ENCODE measurements at regions not wholly inside any gene's neighbourhood (a gene's known extent, or its start where the extent isn't known, plus 50 kb on each side); places are given as distances from the start of the nearest gene placed in this dataset.

- no peak overlapping the region for H3K4me3 Mint-ChIP-seq
- DNase-seq (no peak), ATAC-seq (ENCODE audit: low read depth) (no peak)
- Histone ChIP-seq H3K9me3 (ENCODE audit: control extremely low read depth in 1 of 3, control insufficient read depth in 2 of 3, insufficient read depth in 1 of 3, low read length in 2 of 3) (no peaks in the 10 kb centered on the region), H3K36me3 (replicated peaks in 1 of 2; ENCODE audit: control extremely low read depth in 1 of 2, control insufficient read depth in 1 of 2, extremely low read depth in 1 of 2, insufficient read depth in 2 of 2, low read length in 1 of 2) (no peaks in the 10 kb centered on the region), H2AFZ (ENCODE audit: insufficient read depth, low read depth, low read length, poor library complexity, severe bottlenecking) (no peak overlapping the region), H4K20me1 (ENCODE audit: control insufficient read depth, insufficient read depth, low read length, poor library complexity, severe bottlenecking) (no peaks in the 10 kb centered on the region), H3K27ac (ENCODE audit: low read length in 2 of 2) (no peak overlapping the region), H3K4me3 (ENCODE audit: control extremely low read depth in 1 of 5, extremely low read depth in 1 of 5, insufficient read depth in 1 of 5, low read depth in 2 of 5, low read length in 4 of 5) (no peak overlapping the region), H3K79me2 (ENCODE audit: control insufficient read depth, insufficient read depth, low read length) (no peaks in the 10 kb centered on the region), H3K4me2 (replicated peaks; ENCODE audit: low read depth, low read length, poor library complexity, severe bottlenecking) (no peak overlapping the region), H3K4me1 (ENCODE audit: control insufficient read depth in 2 of 2, insufficient read depth in 2 of 2, low read length in 2 of 2) (peaks cover 3 to 10% of the 10 kb centered on the region in 2 donors), H3K9ac (ENCODE audit: low read length) (no peak overlapping the region), H3K27me3 (replicated peaks in 1 of 4; ENCODE audit: control extremely low read depth in 1 of 4, control insufficient read depth in 3 of 4, insufficient read depth in 4 of 4, low read length in 3 of 4) (no peaks in the 10 kb centered on the region)
- ChIA-PET CTCF (interaction anchor here (0.6 to 9.2 kb wide), 6 partner anchors 8 to 796 kb away, joined by 3 to 86 read pairs (median 4); no protein-coding TSS in a partner anchor), POLR2A (interaction anchor here (0.6 kb wide), 1 partner anchor 98 kb away, joined by 3 read pairs; no protein-coding TSS in a partner anchor)
- intact Hi-C loops (cut with micrococcal nuclease) = no loop called here
- no peaks in the 10 kb centered on the region for H3K27me3 Mint-ChIP-seq
- 81% methylated on average over 23 of the region's 26 CpGs for WGBS (ENCODE audit: insufficient coverage)
- no peak for TF ChIP-seq CTCF (IDR thresholded peaks at IDR 0.05)
- no peak for TF ChIP-seq EZH2 (IDR thresholded peaks at IDR 0.05; ENCODE audit: borderline replicate concordance, insufficient read depth, low read depth, low read length, poor library complexity, severe bottlenecking)
- no peaks in the 10 kb centered on the region for H3K9me3 Mint-ChIP-seq (ENCODE audit: insufficient read depth)
- H3K27ac Mint-ChIP-seq = no peak overlapping the region
- no peaks in the 10 kb centered on the region for H3K4me1 Mint-ChIP-seq
Measured at GRCh38 chr17:78291944-78292910, 60.8 kb downstream of the TMEM235 start.

GRCh38 chr17:78290721-78291120 lies 59.3 kb downstream of the TMEM235 start:
- no peak overlapping the region for H3K4me2 ChIP-seq (replicated peaks; ENCODE audit: low read depth, low read length, poor library complexity, severe bottlenecking)
- Mint-ChIP-seq H3K4me3 (no peak overlapping the region), H3K9me3 (ENCODE audit: insufficient read depth) (no peaks in the 10 kb centered on the region), H3K27ac (no peak overlapping the region), H3K4me1 (no peaks in the 10 kb centered on the region), H3K27me3 (no peaks in the 10 kb centered on the region)
- TF ChIP-seq EZH2 (IDR thresholded peaks at IDR 0.05; ENCODE audit: borderline replicate concordance, insufficient read depth, low read depth, low read length, poor library complexity, severe bottlenecking) (no peak), CTCF (IDR thresholded peaks at IDR 0.05) (no peak)
- H3K4me3 ChIP-seq (ENCODE audit: control extremely low read depth in 1 of 5, extremely low read depth in 1 of 5, insufficient read depth in 1 of 5, low read depth in 2 of 5, low read length in 4 of 5) = no peak overlapping the region
- intact Hi-C loops (cut with micrococcal nuclease) = no loop called here
- POLR2A ChIA-PET = interaction anchor here (1.6 kb wide), 1 partner anchor 70 kb away, joined by 3 read pairs; the partner anchor contains the start of gene SOCS3
- no peak overlapping the region for H3K27ac ChIP-seq (ENCODE audit: low read length in 2 of 2)
- H2AFZ ChIP-seq (ENCODE audit: insufficient read depth, low read depth, low read length, poor library complexity, severe bottlenecking) = no peak overlapping the region
- ATAC-seq (ENCODE audit: low read depth) (no peak), DNase-seq (no peak)
- H3K4me1 ChIP-seq (ENCODE audit: control insufficient read depth in 2 of 2, insufficient read depth in 2 of 2, low read length in 2 of 2) = peaks cover 3 to 10% of the 10 kb centered on the region in 2 donors
- H3K9me3 ChIP-seq (ENCODE audit: control extremely low read depth in 1 of 3, control insufficient read depth in 2 of 3, insufficient read depth in 1 of 3, low read length in 2 of 3) = no peaks in the 10 kb centered on the region
- H3K27me3 ChIP-seq (replicated peaks in 1 of 4; ENCODE audit: control extremely low read depth in 1 of 4, control insufficient read depth in 3 of 4, insufficient read depth in 4 of 4, low read length in 3 of 4) = no peaks in the 10 kb centered on the region
- no peaks in the 10 kb centered on the region for H3K36me3 ChIP-seq (replicated peaks in 1 of 2; ENCODE audit: control extremely low read depth in 1 of 2, control insufficient read depth in 1 of 2, extremely low read depth in 1 of 2, insufficient read depth in 2 of 2, low read length in 1 of 2)
- CTCF ChIA-PET = interaction anchor here (0.6 to 9.2 kb wide), 8 partner anchors 9 to 132 kb away, joined by 3 to 86 read pairs (median 14); partner anchors contain the start of genes PGS1 and SOCS3
- WGBS (ENCODE audit: insufficient coverage) = 93% methylated on average over 7 of the region's 7 CpGs
- no peaks in the 10 kb centered on the region for H4K20me1 ChIP-seq (ENCODE audit: control insufficient read depth, insufficient read depth, low read length, poor library complexity, severe bottlenecking)
- H3K9ac ChIP-seq (ENCODE audit: low read length) = no peak overlapping the region
- no peaks in the 10 kb centered on the region for H3K79me2 ChIP-seq (ENCODE audit: control insufficient read depth, insufficient read depth, low read length)
